Lower leg skin (tissue), 3 donors: ENCODE measurements at regions not wholly inside any gene's neighbourhood (a gene's known extent, or its start where the extent isn't known, plus 50 kb on each side); places are given as distances from the start of the nearest gene placed in this dataset.

Experiments used
- POLR2A ChIP-seq, 2 donors: fragments of 450-650 bp; IDR thresholded peaks; one replicate each; pipeline ENCODE4 v1.6.1; 2016 to 2017; ENCODE audit warnings: antibody characterized with exemption in 2 of 2, mild to moderate bottlenecking in 1 of 2, moderate library complexity in 1 of 2
- TF ChIP-seq, protein P1 (sequence below), 3 donors: fragments of 450-650 bp; IDR thresholded peaks; one replicate each; pipeline ENCODE4 v1.5.1; 2016; ENCODE audit warnings: antibody characterized with exemption in 3 of 3, mild to moderate bottlenecking in 3 of 3, moderate library complexity in 2 of 3

GRCh38 chr13:73777134-73777533 lies 357.1 kb downstream of the KLF12 start:
- TF ChIP-seq, protein P1, sequence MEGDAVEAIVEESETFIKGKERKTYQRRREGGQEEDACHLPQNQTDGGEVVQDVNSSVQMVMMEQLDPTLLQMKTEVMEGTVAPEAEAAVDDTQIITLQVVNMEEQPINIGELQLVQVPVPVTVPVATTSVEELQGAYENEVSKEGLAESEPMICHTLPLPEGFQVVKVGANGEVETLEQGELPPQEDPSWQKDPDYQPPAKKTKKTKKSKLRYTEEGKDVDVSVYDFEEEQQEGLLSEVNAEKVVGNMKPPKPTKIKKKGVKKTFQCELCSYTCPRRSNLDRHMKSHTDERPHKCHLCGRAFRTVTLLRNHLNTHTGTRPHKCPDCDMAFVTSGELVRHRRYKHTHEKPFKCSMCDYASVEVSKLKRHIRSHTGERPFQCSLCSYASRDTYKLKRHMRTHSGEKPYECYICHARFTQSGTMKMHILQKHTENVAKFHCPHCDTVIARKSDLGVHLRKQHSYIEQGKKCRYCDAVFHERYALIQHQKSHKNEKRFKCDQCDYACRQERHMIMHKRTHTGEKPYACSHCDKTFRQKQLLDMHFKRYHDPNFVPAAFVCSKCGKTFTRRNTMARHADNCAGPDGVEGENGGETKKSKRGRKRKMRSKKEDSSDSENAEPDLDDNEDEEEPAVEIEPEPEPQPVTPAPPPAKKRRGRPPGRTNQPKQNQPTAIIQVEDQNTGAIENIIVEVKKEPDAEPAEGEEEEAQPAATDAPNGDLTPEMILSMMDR (IDR thresholded peaks at IDR 0.05), result no peak
- no peak for TF ChIP-seq POLR2A (IDR thresholded peaks at IDR 0.05)
